ENCODE measurements at regions not wholly inside any gene's neighbourhood (a gene's known extent, or its start where the extent isn't known, plus 50 kb on each side); places are given as distances from the start of the nearest gene placed in this dataset.

GRCh38 chr17:71267668-71268067 is 853.2 kb upstream of the SOX9 start:
- H3K9ac ChIP-seq (ENCODE audit: low read depth, low read length, poor library complexity, severe bottlenecking) = no peak overlapping the region
- H3F3A ChIP-seq (ENCODE audit: low read depth) = no peaks in the 10 kb centered on the region
- no peak overlapping the region for H3K4me2 ChIP-seq (ENCODE audit: low read depth, low read length, poor library complexity, severe bottlenecking)
- no peaks in the 10 kb centered on the region for H3K9me3 ChIP-seq (ENCODE audit: insufficient read depth, low read depth, low read length)
- H3K79me2 ChIP-seq (ENCODE audit: insufficient read depth, low read length) = no peaks in the 10 kb centered on the region
- no peaks in the 10 kb centered on the region for H3K9me2 ChIP-seq (replicated peaks; ENCODE audit: low read depth, low read length)
- no peak overlapping the region for H2AFZ ChIP-seq (ENCODE audit: low read length)
- H4K20me1 ChIP-seq (ENCODE audit: insufficient read depth, low read length, poor library complexity, severe bottlenecking) = no peaks in the 10 kb centered on the region
- no peak for TF ChIP-seq EZH2phosphoT487 (IDR thresholded peaks at IDR 0.05; ENCODE audit: borderline replicate concordance)
- no peak for TF ChIP-seq CTCF (conservative IDR thresholded peaks at IDR 0.05; ENCODE audit: low read length)
- H3K27me3 ChIP-seq (ENCODE audit: insufficient read depth, low read length, poor library complexity, severe bottlenecking) = no peaks in the 10 kb centered on the region
- H3K4me1 ChIP-seq (ENCODE audit: insufficient read depth, low read length, poor library complexity, severe bottlenecking) = no peaks in the 10 kb centered on the region
- H3K36me3 ChIP-seq (ENCODE audit: insufficient read depth, low read length) = no peaks in the 10 kb centered on the region
- H3K4me3 ChIP-seq (ENCODE audit: low read length, poor library complexity, severe bottlenecking) = no peak overlapping the region

- H3K4me2 ChIP-seq (ENCODE audit: low read depth, low read length, poor library complexity, severe bottlenecking) = no peak overlapping the region
- H4K20me1 ChIP-seq (ENCODE audit: insufficient read depth, low read length, poor library complexity, severe bottlenecking) = no peaks in the 10 kb centered on the region
- H3K9me3 ChIP-seq (ENCODE audit: insufficient read depth, low read depth, low read length) = no peaks in the 10 kb centered on the region
- H3K9me2 ChIP-seq (replicated peaks; ENCODE audit: low read depth, low read length) = no peaks in the 10 kb centered on the region
- H3K4me1 ChIP-seq (ENCODE audit: insufficient read depth, low read length, poor library complexity, severe bottlenecking) = no peaks in the 10 kb centered on the region
- no peaks in the 10 kb centered on the region for H3K36me3 ChIP-seq (ENCODE audit: insufficient read depth, low read length)
- H2AFZ ChIP-seq (ENCODE audit: low read length) = no peak overlapping the region
- no peak for TF ChIP-seq CTCF (conservative IDR thresholded peaks at IDR 0.05; ENCODE audit: low read length)
- no peak for TF ChIP-seq EZH2phosphoT487 (IDR thresholded peaks at IDR 0.05; ENCODE audit: borderline replicate concordance)
- no peak overlapping the region for H3K4me3 ChIP-seq (ENCODE audit: low read length, poor library complexity, severe bottlenecking)
- no peak overlapping the region for H3K9ac ChIP-seq (ENCODE audit: low read depth, low read length, poor library complexity, severe bottlenecking)
- no peaks in the 10 kb centered on the region for H3K79me2 ChIP-seq (ENCODE audit: insufficient read depth, low read length)
- H3F3A ChIP-seq (ENCODE audit: low read depth) = no peaks in the 10 kb centered on the region
- H3K27me3 ChIP-seq (ENCODE audit: insufficient read depth, low read length, poor library complexity, severe bottlenecking) = no peaks in the 10 kb centered on the region
These were observed 851.6 kb upstream of the SOX9 start for GRCh38 chr17:71269201-71269600.

- H3K9me2 ChIP-seq (replicated peaks; ENCODE audit: low read depth, low read length) = no peaks in the 10 kb centered on the region
- H3F3A ChIP-seq (ENCODE audit: low read depth) = no peaks in the 10 kb centered on the region
- no peaks in the 10 kb centered on the region for H3K27me3 ChIP-seq (ENCODE audit: insufficient read depth, low read length, poor library complexity, severe bottlenecking)
- no peak overlapping the region for H2AFZ ChIP-seq (ENCODE audit: low read length)
- H3K4me1 ChIP-seq (ENCODE audit: insufficient read depth, low read length, poor library complexity, severe bottlenecking) = no peaks in the 10 kb centered on the region
- H3K9ac ChIP-seq (ENCODE audit: low read depth, low read length, poor library complexity, severe bottlenecking) = no peak overlapping the region
- H3K79me2 ChIP-seq (ENCODE audit: insufficient read depth, low read length) = no peaks in the 10 kb centered on the region
- H3K4me3 ChIP-seq (ENCODE audit: low read length, poor library complexity, severe bottlenecking) = no peak overlapping the region
- TF ChIP-seq CTCF (conservative IDR thresholded peaks at IDR 0.05; ENCODE audit: low read length) (no peak), EZH2phosphoT487 (IDR thresholded peaks at IDR 0.05; ENCODE audit: borderline replicate concordance) (no peak)
- H3K36me3 ChIP-seq (ENCODE audit: insufficient read depth, low read length) = no peaks in the 10 kb centered on the region
- H4K20me1 ChIP-seq (ENCODE audit: insufficient read depth, low read length, poor library complexity, severe bottlenecking) = no peaks in the 10 kb centered on the region
- H3K4me2 ChIP-seq (ENCODE audit: low read depth, low read length, poor library complexity, severe bottlenecking) = no peak overlapping the region
- H3K9me3 ChIP-seq (ENCODE audit: insufficient read depth, low read depth, low read length) = no peaks in the 10 kb centered on the region
These were observed 847.4 kb upstream of the SOX9 start for GRCh38 chr17:71273441-71273840.

Data from Loucy (cell line).